ENCODE measurements at regions not wholly inside any gene's neighbourhood (a gene's known extent, or its start where the extent isn't known, plus 50 kb on each side); places are given as distances from the start of the nearest gene placed in this dataset.
A peak's percentile ranks its signal among the peaks of the same experiment; 100 is the strongest.

GRCh38 chr15:35320158-35320780 is 225.7 kb downstream of the DPH6 start:
- no peak for DNase-seq

- DNase-seq, result no peak
These were observed 226.6 kb downstream of the DPH6 start for GRCh38 chr15:35319354-35319753.

- no peak for DNase-seq
These were observed 228.7 kb downstream of the DPH6 start for GRCh38 chr15:35317217-35317616.

- DNase-seq, result no peak
These were observed 227.2 kb upstream of the NANOGP8 start for GRCh38 chr15:35312344-35312743.

DNA sequence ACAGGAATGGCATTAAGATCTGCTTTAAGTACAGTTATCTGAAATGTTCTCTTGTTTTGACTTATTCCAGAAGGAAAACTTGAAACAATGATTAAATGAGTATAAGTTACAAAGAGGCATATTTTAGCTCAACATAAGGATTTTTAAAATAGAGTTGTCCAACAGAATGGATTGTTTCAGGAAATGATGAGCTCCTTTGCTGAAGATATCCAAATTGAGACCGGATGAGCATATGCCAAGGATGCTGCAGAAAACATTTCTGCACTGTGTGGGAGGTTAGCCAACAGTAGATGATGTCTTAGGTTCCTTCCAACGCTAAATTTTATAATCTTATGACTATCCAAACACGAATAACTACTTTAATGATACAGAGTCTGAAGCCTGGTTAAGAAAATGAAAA is 226.5 kb upstream of the NANOGP8 start:
- no peak for DNase-seq

DNA sequence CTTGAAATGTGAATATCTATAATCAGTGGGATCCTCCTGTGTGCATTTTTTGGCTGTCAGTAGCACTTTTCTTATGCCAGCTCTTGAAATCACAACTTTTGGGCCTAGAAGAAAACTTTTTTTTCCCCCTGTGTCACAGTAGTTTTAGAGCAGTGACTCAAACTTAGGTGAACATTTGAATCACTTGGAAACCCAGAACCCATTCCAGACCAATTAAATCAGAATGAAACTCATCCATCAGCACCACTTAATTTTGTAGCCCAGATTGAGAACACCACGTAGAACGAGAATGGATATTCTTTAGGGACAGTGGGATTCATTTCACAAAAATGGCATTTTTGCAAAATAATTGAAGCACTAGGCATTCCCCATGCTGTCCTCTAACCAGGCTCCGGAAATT is 224.8 kb upstream of the NANOGP8 start:
- DNase-seq, result no peak

GRCh38 chr15:35308802-35309201 is 223.7 kb upstream of the NANOGP8 start:
- DNase-seq, result no peak

GRCh38 chr15:35307676-35308075 is 222.6 kb upstream of the NANOGP8 start:
- no peak for DNase-seq

- DNase-seq, result no peak
These were observed 221.9 kb upstream of the NANOGP8 start for GRCh38 chr15:35307026-35307425.

DNA sequence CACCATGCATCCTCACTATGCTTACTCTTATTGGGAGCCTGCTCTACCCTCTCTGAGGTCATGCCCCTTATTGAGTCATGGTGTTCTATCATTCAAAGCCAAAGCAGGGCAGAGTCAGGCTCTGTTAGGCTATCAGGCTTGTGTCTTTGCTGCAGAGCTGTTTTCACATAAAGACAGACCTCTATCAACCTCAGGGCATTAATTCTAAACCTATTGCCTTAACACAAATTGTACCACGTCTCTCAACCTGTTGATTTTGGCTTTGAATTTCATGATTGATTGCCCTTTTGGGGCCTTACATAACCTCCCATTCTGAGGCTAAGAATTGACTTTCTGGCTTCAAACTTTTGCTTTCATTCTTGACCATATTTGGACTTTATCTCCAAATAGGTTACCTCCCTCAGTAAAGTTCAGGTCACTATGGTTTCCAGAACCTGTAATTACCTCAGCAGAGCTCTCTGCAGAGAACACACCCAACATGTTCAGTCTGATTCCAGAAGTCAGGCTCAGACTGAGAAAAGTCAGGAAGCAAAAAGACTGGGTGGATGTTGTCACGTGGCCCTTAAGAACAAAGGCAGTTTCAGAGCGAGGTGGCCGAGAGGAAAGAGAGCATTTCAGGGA is 221.4 kb upstream of the NANOGP8 start:
- no peak for DNase-seq

DNA sequence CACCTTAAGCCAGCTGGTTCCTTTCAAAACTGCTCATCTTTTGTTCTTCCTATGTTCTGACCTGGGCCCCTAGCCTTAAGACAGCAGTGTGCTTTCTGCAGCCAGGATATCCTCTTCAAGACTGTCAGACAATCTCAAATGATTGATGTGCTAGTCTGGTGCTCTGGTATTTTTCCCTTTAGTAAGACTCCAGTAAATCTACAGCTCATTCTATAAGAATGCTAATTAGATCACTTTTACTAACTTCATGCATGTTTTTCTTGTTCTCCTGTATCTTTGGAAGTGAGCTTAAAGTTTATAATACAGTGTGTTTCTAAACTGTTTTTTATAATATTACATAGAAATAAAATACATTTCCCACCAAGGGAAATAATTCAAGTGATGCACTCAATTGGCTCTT is 220.9 kb upstream of the NANOGP8 start:
- DNase-seq, result no peak

DNA sequence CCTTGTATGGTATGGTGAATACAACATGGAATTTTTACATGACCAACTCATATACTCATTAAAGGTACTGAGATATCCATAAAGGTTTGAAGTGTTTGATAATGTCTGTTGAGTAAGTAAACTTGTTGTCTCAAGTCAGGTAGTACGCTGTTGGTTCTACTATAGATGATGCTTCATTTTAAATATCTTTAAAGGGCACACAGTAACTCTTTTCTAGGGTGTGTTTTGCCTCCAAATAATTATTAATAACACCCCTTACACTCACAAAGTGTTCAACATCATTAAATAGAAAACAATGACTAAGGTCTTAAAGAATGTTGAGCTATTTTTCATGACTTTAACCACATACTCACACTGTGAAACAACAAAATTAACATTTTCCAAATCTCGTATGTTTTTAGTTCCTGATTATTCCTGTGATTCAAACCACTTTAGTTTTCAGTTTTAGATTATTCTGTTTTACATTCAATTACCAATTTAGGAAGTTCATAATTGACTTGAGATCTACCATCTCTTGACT is 220.0 kb upstream of the NANOGP8 start:
- no peak for DNase-seq

GRCh38 chr15:35304389-35304788 is 219.3 kb upstream of the NANOGP8 start:
- DNase-seq, result no peak

DNA sequence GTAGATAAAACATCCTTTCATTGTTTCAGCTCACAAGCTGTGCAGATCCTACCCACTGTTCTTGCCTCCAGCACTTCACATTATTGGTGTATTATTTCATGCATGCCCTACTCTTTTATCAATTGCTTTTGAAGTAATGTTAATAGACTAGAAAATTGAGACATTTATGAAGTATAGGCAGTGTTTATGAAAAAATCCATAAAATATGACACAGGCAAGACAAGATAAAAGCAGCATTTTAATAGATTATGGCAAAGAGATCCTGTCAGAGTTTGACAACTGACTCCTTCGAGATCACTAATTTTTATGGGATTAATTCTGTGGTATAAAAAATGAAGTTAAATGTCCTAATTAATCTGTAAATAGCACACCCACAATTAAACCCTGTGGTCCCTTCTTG is 217.2 kb upstream of the NANOGP8 start:
- no peak for DNase-seq

GRCh38 chr15:35301088-35301487 is 216.0 kb upstream of the NANOGP8 start:
- no peak for DNase-seq

GRCh38 chr15:35299059-35299735 is 214.1 kb upstream of the NANOGP8 start:
- no peak for DNase-seq

DNA sequence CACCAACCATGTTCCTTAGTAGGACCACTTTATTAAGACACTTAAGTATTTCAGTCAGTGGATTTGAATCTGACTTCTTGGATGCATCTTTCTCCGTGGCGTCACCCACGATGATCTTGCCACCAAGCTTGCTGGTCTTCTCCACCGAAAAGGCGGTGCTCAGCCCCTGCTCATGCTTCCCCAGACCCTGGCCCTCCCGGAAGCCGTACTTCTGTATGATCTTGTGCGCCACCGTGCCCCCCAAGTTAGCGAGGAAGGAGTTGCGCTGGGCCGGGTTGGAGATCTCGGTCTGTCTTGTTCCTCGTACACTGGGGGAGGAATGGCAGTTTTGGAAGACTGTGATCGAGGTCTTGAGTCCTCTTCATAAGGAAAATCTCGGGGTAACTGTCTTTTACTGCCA is 213.4 kb upstream of the NANOGP8 start:
- no peak for DNase-seq

- DNase-seq, result no peak
These were observed 208.4 kb upstream of the NANOGP8 start for GRCh38 chr15:35293353-35294130.

GRCh38 chr15:35290301-35290721 is 205.2 kb upstream of the NANOGP8 start:
- no peak for DNase-seq

GRCh38 chr15:35289024-35289617 is 204.0 kb upstream of the NANOGP8 start:
- peak; percentile 4 for DNase-seq

DNA sequence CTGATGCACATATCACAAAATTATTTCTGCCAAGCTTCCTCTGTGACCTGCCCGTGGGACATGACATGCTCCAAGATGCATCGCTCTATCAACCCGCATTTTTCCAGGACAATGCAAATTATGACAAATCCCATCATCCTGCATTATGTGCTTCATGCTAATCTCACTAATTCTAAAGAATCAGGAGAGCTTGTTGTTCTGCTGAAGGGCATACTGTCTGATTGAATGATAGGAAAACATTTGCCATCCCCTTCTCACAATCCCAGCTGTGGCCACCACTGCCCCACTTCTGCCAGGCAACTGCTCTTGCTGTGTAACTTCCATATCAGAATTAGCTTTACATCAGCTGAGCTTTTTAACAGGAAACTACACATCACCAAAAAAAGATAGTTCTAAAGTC is 203.5 kb upstream of the NANOGP8 start:
- DNase-seq, result no peak

DNA sequence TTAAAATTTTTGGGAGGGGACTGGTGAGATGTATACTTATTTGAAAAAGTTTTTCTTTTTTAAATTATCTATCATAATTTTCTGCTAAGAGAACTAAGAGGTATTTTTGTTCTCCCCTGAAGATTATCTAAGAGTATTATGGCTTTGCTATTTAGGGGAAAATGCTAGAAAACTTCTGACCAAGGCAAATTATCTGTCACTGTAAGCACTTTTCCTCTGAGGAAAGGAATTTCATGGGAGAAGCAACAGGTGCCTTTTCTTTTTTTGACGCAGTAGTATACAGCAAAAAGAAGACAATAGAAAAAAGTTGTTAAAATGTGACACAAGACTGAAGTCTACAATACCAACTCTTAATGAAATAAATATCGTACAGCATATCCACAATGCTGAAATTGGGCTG is 201.6 kb upstream of the NANOGP8 start:
- no peak for DNase-seq

GRCh38 chr15:35282965-35283496 is 197.9 kb upstream of the NANOGP8 start:
- no peak for DNase-seq

Measured in DMS 273 treated with DMSO at 0.1 percent for 48 hours (cell line).